IMR-90 (cell line): ENCODE measurements at regions not wholly inside any gene's neighbourhood (a gene's known extent, or its start where the extent isn't known, plus 50 kb on each side); places are given as distances from the start of the nearest gene placed in this dataset.
A peak's percentile ranks its signal among the peaks of the same experiment; 100 is the strongest.

Source experiments
- ATAC-seq: fragments of 200-7000 bp; cut with Tn5 transposase; 2 replicates; pipeline ENCODE4 v1.9.1; 2020; ENCODE audit warnings: low read depth, mild to moderate bottlenecking, moderate library complexity
- BruUV-seq: library from RNA; stranded (reverse); fragments of 400-500 nt; replicated peaks from 2 replicates; lab custom pipeline; 2021; lab: Mats Ljungman, UMichigan
- CTCF ChIA-PET: fragments of 300-600 bp; formaldehyde crosslinking; extraction: SDS; loops from one replicate; lab custom pipeline; 2021; ENCODE audit warnings: antibody characterized with exemption; lab: Yijun Ruan, JAX
- POLR2A ChIA-PET: fragments of 300-600 bp; sonication (Branson Sonifier 250); formaldehyde crosslinking; loops from one replicate; lab custom pipeline; 2022; ENCODE audit warnings: antibody characterized with exemption; ENCODE audit not compliant: unreplicated experiment; lab: Charles Lee
- DNase-seq: peaks from one replicate; pipeline ENCODE4 v3.0.0; 2013
- H2AFZ ChIP-seq: replicated peaks from 2 replicates; pipeline ENCODE3; 2013; ENCODE audit warnings: low read length, mild to moderate bottlenecking; ENCODE audit not compliant: poor library complexity
- H2AK5ac ChIP-seq: 2 replicates; pipeline ENCODE4 v1.6.1; 2013; ENCODE audit warnings: low read depth, low read length, inconsistent platforms
- H2AK9ac ChIP-seq: replicated peaks from 2 replicates; pipeline ENCODE3; 2013; ENCODE audit warnings: mild to moderate bottlenecking, low read depth, low read length, moderate library complexity; ENCODE audit not compliant: poor library complexity
- H2BK120ac ChIP-seq: 2 replicates; pipeline ENCODE4 v1.6.1; 2013; ENCODE audit warnings: low read depth, low read length, inconsistent platforms
- H2BK15ac ChIP-seq: 3 replicates; pipeline ENCODE4 v1.6.1; 2013; ENCODE audit warnings: low read depth, low read length, inconsistent platforms
- H2BK20ac ChIP-seq: 2 replicates; pipeline ENCODE4 v1.6.1; 2013; ENCODE audit warnings: low read depth, mild to moderate bottlenecking, inconsistent platforms, low read length, moderate library complexity
- H2BK5ac ChIP-seq: 2 replicates; pipeline ENCODE4 v1.6.1; 2013; ENCODE audit warnings: mild to moderate bottlenecking, low read depth, low read length, inconsistent platforms; ENCODE audit not compliant: poor library complexity, severe bottlenecking
- H3K14ac ChIP-seq: replicated peaks from 2 replicates; pipeline ENCODE4 v1.6.1; 2013; ENCODE audit warnings: low read depth, low read length, inconsistent platforms
- H3K18ac ChIP-seq: 2 replicates; pipeline ENCODE4 v1.6.1; 2013; ENCODE audit warnings: low read depth, low read length, control low read depth
- H3K23ac ChIP-seq: 2 replicates; pipeline ENCODE4 v1.6.1; 2013; ENCODE audit warnings: low read depth, low read length, inconsistent platforms
- H3K27ac ChIP-seq: 2 replicates; pipeline ENCODE4 v1.5.1; 2013; ENCODE audit warnings: mild to moderate bottlenecking, control low read depth, low read length; ENCODE audit not compliant: insufficient read depth
- H3K27me3 ChIP-seq: 2 replicates; pipeline ENCODE4 v1.6.1; 2013; ENCODE audit warnings: low read length; ENCODE audit not compliant: control insufficient read depth, insufficient read depth
- H3K36me3 ChIP-seq: 2 replicates; pipeline ENCODE4 v1.6.1; 2013; ENCODE audit warnings: low read length, mixed read lengths; ENCODE audit not compliant: control insufficient read depth, insufficient read depth
- H3K4ac ChIP-seq: 2 replicates; pipeline ENCODE4 v1.6.1; 2013; ENCODE audit warnings: low read depth, low read length, inconsistent platforms
- H3K4me1 ChIP-seq: 2 replicates; pipeline ENCODE4 v1.6.1; 2013; ENCODE audit warnings: low read length, mixed read lengths; ENCODE audit not compliant: control insufficient read depth, insufficient read depth
- H3K4me2 ChIP-seq: 2 replicates; pipeline ENCODE4 v1.6.1; 2013; ENCODE audit warnings: low read depth, mild to moderate bottlenecking, control low read depth, low read length, moderate library complexity
- H3K4me3 ChIP-seq: 2 replicates; pipeline ENCODE4 v1.5.1; 2013; ENCODE audit warnings: low read depth, mild to moderate bottlenecking, control low read depth, low read length, moderate library complexity; ENCODE audit not compliant: insufficient read depth
- H3K56ac ChIP-seq: 2 replicates; pipeline ENCODE4 v1.6.1; 2013; ENCODE audit warnings: low read length, inconsistent platforms; ENCODE audit not compliant: insufficient read depth; ENCODE audit errors: extremely low read depth
- H3K79me1 ChIP-seq, 2 experiments: 2 replicates each; pipeline ENCODE4 v1.6.1; 2013; ENCODE audit warnings: low read length in 2 of 2, inconsistent platforms in 1 of 2, low read depth in 1 of 2
- H3K9ac ChIP-seq: 2 replicates; pipeline ENCODE4 v1.6.1; 2013; ENCODE audit warnings: low read depth, low read length, control low read depth
- H3K9me1 ChIP-seq: 2 replicates; pipeline ENCODE4 v1.6.1; 2013; ENCODE audit warnings: low read length, inconsistent platforms; ENCODE audit not compliant: insufficient read depth
- H3K9me3 ChIP-seq: 2 replicates; pipeline ENCODE4 v1.6.1; 2013; ENCODE audit warnings: low read length; ENCODE audit not compliant: control insufficient read depth, insufficient read depth
- H4K20me1 ChIP-seq: 2 replicates; pipeline ENCODE4 v1.6.1; 2013; ENCODE audit warnings: low read length, inconsistent platforms; ENCODE audit not compliant: insufficient read depth
- H4K5ac ChIP-seq: 2 replicates; pipeline ENCODE4 v1.6.1; 2013; ENCODE audit warnings: mild to moderate bottlenecking, low read depth, low read length, control low read depth
- H4K8ac ChIP-seq, 2 experiments: 2 replicates each; pipeline ENCODE4 v1.6.1; 2013; ENCODE audit warnings: low read depth in 2 of 2, low read length in 2 of 2, control low read depth in 1 of 2, inconsistent platforms in 1 of 2
- H4K91ac ChIP-seq: 2 replicates; pipeline ENCODE4 v1.6.1; 2013; ENCODE audit warnings: low read depth, low read length, inconsistent platforms; ENCODE audit not compliant: insufficient read depth
- ELK1 ChIP-seq: fragments of 150-350 bp; IDR thresholded peaks from 2 replicates; pipeline ENCODE4 v1.6.1; 2016; ENCODE audit warnings: low read depth, mild to moderate bottlenecking, low read length, moderate library complexity, borderline replicate concordance
- FOS ChIP-seq: fragments of 150-350 bp; IDR thresholded peaks from 2 replicates; pipeline ENCODE4 v1.6.1; 2016; ENCODE audit warnings: low read depth, low read length
- MAFK ChIP-seq: IDR thresholded peaks from 2 replicates; pipeline ENCODE4 v1.6.1; 2012; ENCODE audit warnings: low read depth, low read length, improper control_type of control experiment
- MAZ ChIP-seq: IDR thresholded peaks from 2 replicates; pipeline ENCODE4 v1.6.1; 2012; ENCODE audit warnings: low read depth, mild to moderate bottlenecking, low read length, improper control_type of control experiment, moderate library complexity, borderline replicate concordance
- MXI1 ChIP-seq: IDR thresholded peaks from 2 replicates; pipeline ENCODE4 v1.6.1; 2012; ENCODE audit warnings: low read depth, mild to moderate bottlenecking, low read length, moderate library complexity, borderline replicate concordance
- NFE2L2 ChIP-seq: fragments of 150-350 bp; IDR thresholded peaks from 2 replicates; pipeline ENCODE4 v1.6.1; 2016; ENCODE audit warnings: low read depth, mild to moderate bottlenecking, low read length
- POLR2A ChIP-seq: IDR thresholded peaks from 2 replicates; pipeline ENCODE4 v1.6.1; 2012; ENCODE audit warnings: mild to moderate bottlenecking, low read depth, low read length
- USF2 ChIP-seq: fragments of 150-350 bp; IDR thresholded peaks from 2 replicates; pipeline ENCODE4 v1.6.1; 2017; ENCODE audit warnings: mild to moderate bottlenecking, antibody characterized with exemption, low read length, low read depth
- WGBS, 2 experiments: methylation state at CpG; one replicate each; pipeline versions ENCODE4 v1.1.5 to v1.1.7; 2013; ENCODE audit warnings: missing lambda C conversion rate in 2 of 2; ENCODE audit not compliant: insufficient read length in 1 of 2; ENCODE audit errors: extremely low coverage in 2 of 2; 5-methylcytosine and 5-hydroxymethylcytosine counted together
- dilution Hi-C: fragments of 300-500 bp; cut with HindIII; formaldehyde crosslinking; loops from one replicate; pipeline ENCODE4 v1.14.3; 2018; ENCODE audit warnings: low sequenced_read_pairs; ENCODE audit not compliant: unreplicated experiment
- in situ Hi-C: fragments of 300-500 bp; cut with MboI; formaldehyde crosslinking; loops from 3 replicates; pipeline ENCODE4 v1.14.3; 2019; ENCODE audit warnings: low sequenced_read_pairs, inconsistent platforms, mixed read lengths
- intact Hi-C: fragments of 100-400 bp; cut with micrococcal nuclease; formaldehyde crosslinking; loops from 2 replicates; pipeline ENCODE4 v1.10.0; 2022

- Histone ChIP-seq H2AFZ (no peak overlapping the region), H3K27me3 (no peaks in the 10 kb centered on the region), H3K9ac (no peak overlapping the region), H3K27ac (no peak overlapping the region), H2BK5ac (no peak overlapping the region), H3K4me2 (no peak overlapping the region), H3K79me1 (peaks cover 0 to 10% of the 10 kb centered on the region in 2 experiments; a peak in 1 of 4 replicates), H3K9me1 (peaks cover 15% of the 10 kb centered on the region), H4K5ac (no peak overlapping the region), H2AK5ac (peak overlapping the region; percentile 28), H3K4me1 (peaks cover 18% of the 10 kb centered on the region), H3K56ac (no peak overlapping the region), H4K91ac (peak overlapping the region; percentile 45; the same call in 1 of the 2 replicates), H2BK20ac (peak overlapping the region; percentile 26; the same call in 1 of the 2 replicates), H3K9me3 (no peaks in the 10 kb centered on the region), H2BK120ac (no peak overlapping the region), H4K20me1 (no peaks in the 10 kb centered on the region), H2BK15ac (no peak overlapping the region), H3K18ac (no peak overlapping the region), H2AK9ac (no peak overlapping the region), H3K14ac (no peak overlapping the region), H3K23ac (no peak overlapping the region), H3K4ac (peak overlapping the region; percentile 35; the same call in 1 of the 2 replicates), H3K4me3 (no peak overlapping the region), H3K36me3 (peaks cover 2% of the 10 kb centered on the region; the same call in 1 of the 2 replicates), H4K8ac (no peak overlapping the region)
- no peak for ATAC-seq
- TF ChIP-seq MAZ (no peak), NFE2L2 (no peak), USF2 (no peak), MAFK (no peak), MXI1 (no peak), FOS (no peak), POLR2A (no peak), ELK1 (no peak)
- ChIA-PET CTCF (interaction anchor here (0.6 to 1.4 kb wide), 3 partner anchors 82 to 251 kb away, joined by 3 to 4 read pairs (median 4); no protein-coding TSS in a partner anchor), POLR2A (interaction anchor here (0.6 to 0.8 kb wide), 2 partner anchors 201 to 210 kb away, joined by 3 to 5 read pairs; no protein-coding TSS in a partner anchor)
- dilution Hi-C loops (no loop called here), in situ Hi-C loops (no loop called here), intact Hi-C loops (no loop called here)
- no TSS peak for BruUV-seq
- 90% methylated on average over 2 of the region's 8 CpGs; no CpG with 5 or more reads in 1 of the 2 experiments for WGBS, 2 experiments
- no peak for DNase-seq
Observed at GRCh38 chr15:62846805-62847495, 195.6 kb upstream of the TPM1 start.
